H1 (cell line): ENCODE measurements at regions not wholly inside any gene's neighbourhood (a gene's known extent, or its start where the extent isn't known, plus 50 kb on each side); places are given as distances from the start of the nearest gene placed in this dataset.

ENCODE experiments used
- CTCF ChIA-PET: fragments of 300-600 bp; sonication (Branson Sonifier 250); formaldehyde crosslinking; loops from one replicate; lab custom pipeline; 2021; ENCODE audit not compliant: partially characterized antibody; lab: Charles Lee
- POLR2A ChIA-PET: fragments of 300-600 bp; sonication (Branson Sonifier 250); formaldehyde crosslinking; loops from one replicate; lab custom pipeline; 2021; ENCODE audit warnings: inconsistent platforms; ENCODE audit not compliant: partially characterized antibody; lab: Charles Lee
- DNase-seq, 2 experiments: peaks; one replicate each; pipeline versions ENCODE4 v3.0.0 to v3.0.0-alpha.2; 2010 to 2022; ENCODE audit warnings: low spot score in 2 of 2, low read depth in 1 of 2, mixed read lengths in 1 of 2
- FAIRE-seq: peaks from 2 replicates; lab custom pipeline; 2011; peaks lifted over from hg19 to GRCh38; lab: Jason Lieb, UNC
- H2AFZ ChIP-seq: 2 replicates; pipeline ENCODE4 v1.8.1; 2012; ENCODE audit warnings: low read length, inconsistent platforms
- H2AK5ac ChIP-seq: 2 replicates; pipeline ENCODE4 v1.6.1; 2013; ENCODE audit warnings: low read depth, low read length
- H2BK120ac ChIP-seq: replicated peaks from 2 replicates; pipeline ENCODE3; 2013; ENCODE audit warnings: low read depth, low read length, inconsistent platforms
- H2BK12ac ChIP-seq: 2 replicates; pipeline ENCODE4 v1.6.1; 2013; ENCODE audit warnings: low read depth, low read length
- H2BK15ac ChIP-seq: 2 replicates; pipeline ENCODE4 v1.6.1; 2013; ENCODE audit warnings: low read length
- H2BK20ac ChIP-seq: 2 replicates; pipeline ENCODE4 v1.6.1; 2013; ENCODE audit warnings: low read length
- H2BK5ac ChIP-seq: 2 replicates; pipeline ENCODE4 v1.6.1; 2013; ENCODE audit warnings: low read depth, low read length
- H3K14ac ChIP-seq: 2 replicates; pipeline ENCODE4 v1.6.1; 2013; ENCODE audit warnings: inconsistent platforms; ENCODE audit not compliant: insufficient read length
- H3K18ac ChIP-seq: 2 replicates; pipeline ENCODE4 v1.6.1; 2013; ENCODE audit warnings: low read length; ENCODE audit errors: extremely low read depth
- H3K23ac ChIP-seq: 2 replicates; pipeline ENCODE4 v1.6.1; 2013; ENCODE audit warnings: inconsistent platforms; ENCODE audit not compliant: insufficient read length
- H3K23me2 ChIP-seq: 2 replicates; pipeline ENCODE4 v1.6.1; 2013; ENCODE audit warnings: low read depth, low read length
- H3K27ac ChIP-seq: 2 replicates; pipeline ENCODE4 v1.6.1; 2011; ENCODE audit warnings: low read depth, low read length, inconsistent platforms
- H3K27me3 ChIP-seq, 4 experiments: replicated peaks in 1 of 4; 1 replicate in 1 of 4; 2 replicates in 3 of 4; pipeline versions ENCODE4 v1.6.1 to v1.8.1; 2011 to 2013; ENCODE audit warnings: low read length in 3 of 4, mild to moderate bottlenecking in 3 of 4, inconsistent platforms in 2 of 4, mixed read lengths in 2 of 4, moderate library complexity in 1 of 4; ENCODE audit not compliant: control insufficient read depth in 3 of 4, insufficient read depth in 3 of 4; ENCODE audit errors: extremely low read depth in 1 of 4
- H3K36me3 ChIP-seq, 4 experiments: 2 replicates each; pipeline versions ENCODE4 v1.6.1 to v1.8.1; 2011 to 2013; ENCODE audit warnings: mild to moderate bottlenecking in 4 of 4, low read length in 3 of 4, moderate library complexity in 2 of 4, control low read depth in 1 of 4, inconsistent platforms in 1 of 4; ENCODE audit not compliant: insufficient read depth in 4 of 4, control insufficient read depth in 2 of 4
- H3K4ac ChIP-seq: replicated peaks from 2 replicates; pipeline ENCODE3; 2013; ENCODE audit warnings: low read length, low read depth, mixed read lengths, inconsistent platforms; ENCODE audit not compliant: insufficient read length
- H3K4me1 ChIP-seq, 4 experiments: replicated peaks in 1 of 4; 1 replicate in 1 of 4; 2 replicates in 3 of 4; pipeline versions ENCODE4 v1.6.1 to v1.8.1; 2011 to 2013; ENCODE audit warnings: low read length in 3 of 4, inconsistent platforms in 2 of 4, mixed read lengths in 1 of 4; ENCODE audit not compliant: insufficient read depth in 4 of 4, control insufficient read depth in 3 of 4
- H3K4me2 ChIP-seq, 2 experiments: 2 replicates each; pipeline versions ENCODE4 v1.6.1 to v1.8.1; 2011 to 2013; ENCODE audit warnings: low read depth in 2 of 2, low read length in 2 of 2, control low read depth in 1 of 2, inconsistent platforms in 1 of 2, mild to moderate bottlenecking in 1 of 2; ENCODE audit not compliant: insufficient read depth in 1 of 2
- H3K4me3 ChIP-seq, 4 experiments: fragments of 200-600, 300-600 bp in 1 of 4; sonication (generic), shearing (Covaris generic), sonication (Bioruptor Twin) in 1 of 4; 2 replicates each; pipeline versions ENCODE4 v1.5.1 to v1.8.1; 2011 to 2016; ENCODE audit warnings: low read length in 4 of 4, low read depth in 3 of 4, control low read depth in 2 of 4, inconsistent platforms in 2 of 4, mild to moderate bottlenecking in 2 of 4, mixed read lengths in 1 of 4, moderate library complexity in 1 of 4; ENCODE audit not compliant: insufficient read depth in 2 of 4; ENCODE audit errors: extremely low read depth in 1 of 4
- H3K56ac ChIP-seq: replicated peaks from 2 replicates; pipeline ENCODE3; 2013; ENCODE audit warnings: low read depth, mild to moderate bottlenecking, mixed read lengths, low read length, inconsistent platforms; ENCODE audit not compliant: insufficient read length
- H3K79me1 ChIP-seq: 2 replicates; pipeline ENCODE4 v1.6.1; 2013; ENCODE audit warnings: low read depth, low read length, control low read depth
- H3K79me2 ChIP-seq, 2 experiments: 2 replicates each; pipeline versions ENCODE4 v1.6.1 to v1.8.1; 2012 to 2013; ENCODE audit warnings: low read length in 2 of 2, mild to moderate bottlenecking in 2 of 2, inconsistent platforms in 1 of 2; ENCODE audit not compliant: insufficient read depth in 2 of 2, control insufficient read depth in 1 of 2
- H3K9ac ChIP-seq, 4 experiments: replicated peaks in 1 of 4; 1 replicate in 1 of 4; 2 replicates in 3 of 4; pipeline versions ENCODE4 v1.6.1 to v1.8.1; 2011 to 2013; ENCODE audit warnings: low read depth in 3 of 4, low read length in 3 of 4, control low read depth in 2 of 4, mild to moderate bottlenecking in 2 of 4, moderate library complexity in 2 of 4, inconsistent platforms in 1 of 4; ENCODE audit errors: extremely low read depth in 1 of 4
- H3K9me3 ChIP-seq, 2 experiments: 2 replicates each; pipeline versions ENCODE4 v1.6.1 to v1.8.1; 2012 to 2013; ENCODE audit warnings: mild to moderate bottlenecking in 2 of 2, moderate library complexity in 2 of 2, control low read depth in 1 of 2, inconsistent platforms in 1 of 2, low read depth in 1 of 2, low read length in 1 of 2, mixed read lengths in 1 of 2; ENCODE audit not compliant: insufficient read depth in 2 of 2
- H4K20me1 ChIP-seq, 2 experiments: replicated peaks in 1 of 2; 2 replicates each; pipeline versions ENCODE3 to v1.8.1; 2011 to 2013; ENCODE audit warnings: inconsistent platforms in 2 of 2, low read length in 2 of 2, mild to moderate bottlenecking in 1 of 2; ENCODE audit not compliant: insufficient read depth in 2 of 2, control insufficient read depth in 1 of 2
- H4K5ac ChIP-seq: 2 replicates; pipeline ENCODE4 v1.6.1; 2013; ENCODE audit warnings: low read length, low read depth, mixed read lengths, inconsistent platforms; ENCODE audit not compliant: insufficient read length
- H4K8ac ChIP-seq: 2 replicates; pipeline ENCODE4 v1.8.0; 2013; ENCODE audit warnings: mild to moderate bottlenecking, moderate library complexity, low read length, inconsistent platforms; ENCODE audit not compliant: insufficient read depth; ENCODE audit errors: extremely low read depth
- H4K91ac ChIP-seq: replicated peaks from 2 replicates; pipeline ENCODE3; 2013; ENCODE audit warnings: low read length, mixed read lengths, inconsistent platforms; ENCODE audit not compliant: insufficient read length
- ATF3 ChIP-seq: IDR thresholded peaks from 2 replicates; pipeline ENCODE4 v1.6.1; 2011; ENCODE audit warnings: low read depth, mild to moderate bottlenecking, low read length; ENCODE audit not compliant: insufficient read depth
- GTF2F1 ChIP-seq: IDR thresholded peaks from 2 replicates; pipeline ENCODE4 v1.6.1; 2012; ENCODE audit warnings: low read depth, low read length, improper control_type of control experiment, borderline replicate concordance
- HDAC6 ChIP-seq: IDR thresholded peaks from one replicate; pipeline ENCODE4 v1.7.1; 2012; ENCODE audit warnings: low read depth, mild to moderate bottlenecking, inconsistent platforms, low read length, moderate library complexity
- JUND ChIP-seq: IDR thresholded peaks from 2 replicates; pipeline ENCODE4 v1.6.1; 2011; ENCODE audit warnings: mild to moderate bottlenecking, improper control_type of control experiment, low read length
- POU5F1 ChIP-seq: IDR thresholded peaks from 2 replicates; pipeline ENCODE4 v1.6.1; 2011; ENCODE audit warnings: low read depth, mild to moderate bottlenecking, low read length, moderate library complexity
- SIX5 ChIP-seq: IDR thresholded peaks from 2 replicates; pipeline ENCODE4 v1.6.1; 2011; ENCODE audit warnings: mild to moderate bottlenecking, low read depth, low read length
- TCF12 ChIP-seq: IDR thresholded peaks from 2 replicates; pipeline ENCODE4 v1.6.1; 2011; ENCODE audit warnings: low read depth, mild to moderate bottlenecking, low read length
- WGBS, 2 experiments: shearing (Covaris generic) in 1 of 2; methylation state at CpG; one replicate each; pipeline versions ENCODE4 v1.1.6 to v1.1.7; 2013 to 2015; ENCODE audit warnings: low lambda C conversion rate in 2 of 2, mixed read lengths in 2 of 2, inconsistent platforms in 1 of 2, low coverage in 1 of 2, missing lambda C conversion rate in 1 of 2; ENCODE audit not compliant: insufficient replicate concordance in 2 of 2, insufficient coverage in 1 of 2, insufficient read length in 1 of 2; ENCODE audit errors: extremely low coverage in 1 of 2, missing lambda C conversion rate in 1 of 2; 5-methylcytosine and 5-hydroxymethylcytosine counted together

- H2AK5ac ChIP-seq = no peak overlapping the region
- H3K23ac ChIP-seq = no peak overlapping the region
- H3K4me3 ChIP-seq = no peak overlapping the region
- H3K23me2 ChIP-seq = no peaks in the 10 kb centered on the region
- H3K9ac ChIP-seq = no peak overlapping the region
- 100% methylated on average over 1 of the region's 1 CpG; no CpG with 5 or more reads in 1 of the 2 experiments for WGBS, 2 experiments
- POLR2A ChIA-PET = no interaction called here
- H2BK12ac ChIP-seq = no peak overlapping the region
- H3K14ac ChIP-seq = no peak overlapping the region
- H3K79me1 ChIP-seq = no peaks in the 10 kb centered on the region
- no peak overlapping the region for H3K4ac ChIP-seq
- CTCF ChIA-PET = interaction anchor here (0.7 kb wide), 1 partner anchor 539 kb away, joined by 3 read pairs; no protein-coding TSS in a partner anchor
- H4K8ac ChIP-seq = no peak overlapping the region
- no peaks in the 10 kb centered on the region for H3K9me3 ChIP-seq
- H3K79me2 ChIP-seq = no peaks in the 10 kb centered on the region
- no peak overlapping the region for H2BK15ac ChIP-seq
- H4K5ac ChIP-seq = no peak overlapping the region
- H3K18ac ChIP-seq = no peak overlapping the region
- no peak for FAIRE-seq
- no peak overlapping the region for H2BK120ac ChIP-seq
- no peak overlapping the region for H2AFZ ChIP-seq
- H2BK20ac ChIP-seq = no peak overlapping the region
- no peaks in the 10 kb centered on the region for H4K20me1 ChIP-seq
- TF ChIP-seq SIX5 = no peak
- TF ChIP-seq POU5F1 = no peak
- no peak for TF ChIP-seq GTF2F1
- TF ChIP-seq ATF3 = no peak
- TF ChIP-seq HDAC6 = no peak
- TF ChIP-seq TCF12 = no peak
- TF ChIP-seq JUND = no peak
- TF ChIP-seq, all 59 proteins: peak for 0
- H2BK5ac ChIP-seq = no peak overlapping the region
- H4K91ac ChIP-seq = no peak overlapping the region
- H3K27me3 ChIP-seq = no peaks in the 10 kb centered on the region
- H3K36me3 ChIP-seq = no peaks in the 10 kb centered on the region
- no peak overlapping the region for H3K56ac ChIP-seq
- no peaks in the 10 kb centered on the region for H3K4me1 ChIP-seq
- no peak overlapping the region for H3K27ac ChIP-seq
- DNase-seq = no peak
- no peak overlapping the region for H3K4me2 ChIP-seq
These were observed 433.4 kb downstream of the SLITRK5 start for GRCh38 chr13:88104576-88104975.
